Fibroblast of lung (primary cell): ENCODE measurements at regions not wholly inside any gene's neighbourhood (a gene's known extent, or its start where the extent isn't known, plus 50 kb on each side); places are given as distances from the start of the nearest gene placed in this dataset.

Source experiments
- CTCF ChIP-seq, 2 donors: IDR thresholded peaks in 1 of 2; conservative IDR thresholded peaks in 1 of 2; 1 replicate in 1 of 2; 2 replicates in 1 of 2; pipeline ENCODE4 v1.5.1; 2011 to 2012; ENCODE audit warnings: low read length in 2 of 2, control low read depth in 1 of 2, inconsistent platforms in 1 of 2, low read depth in 1 of 2, mild to moderate bottlenecking in 1 of 2
- EZH2 ChIP-seq: IDR thresholded peaks from 2 replicates; pipeline ENCODE4 v1.5.1; 2012; ENCODE audit warnings: low read length, control low read depth, mild to moderate bottlenecking; ENCODE audit errors: missing control alignments

GRCh38 chr15:61685534-61685933 lies 374.7 kb downstream of the VPS13C start:
- TF ChIP-seq CTCF (conservative IDR thresholded peaks at IDR 0.05 in 1 of 2, IDR thresholded peaks at IDR 0.05 in 1 of 2; ENCODE audit: low read depth in 1 of 2, low read length in 2 of 2): no peak
- no peak for TF ChIP-seq EZH2
